ENCODE measurements at regions not wholly inside any gene's neighbourhood (a gene's known extent, or its start where the extent isn't known, plus 50 kb on each side); places are given as distances from the start of the nearest gene placed in this dataset.

- H3K79me2 ChIP-seq (ENCODE audit: insufficient read depth, low read length): no peaks in the 10 kb centered on the region
- no peaks in the 10 kb centered on the region for H3K4me1 ChIP-seq (ENCODE audit: insufficient read depth, low read length)
- H3K9ac ChIP-seq (ENCODE audit: low read depth, low read length): no peak overlapping the region
- ATAC-seq (ENCODE audit: insufficient read depth, low read depth): no peak
- H3K9me3 ChIP-seq (ENCODE audit: insufficient read depth, low read length, severe bottlenecking): no peaks in the 10 kb centered on the region
- no peaks in the 10 kb centered on the region for H3K27me3 ChIP-seq (ENCODE audit: insufficient read depth, low read length, poor library complexity)
- TF ChIP-seq, protein P1, sequence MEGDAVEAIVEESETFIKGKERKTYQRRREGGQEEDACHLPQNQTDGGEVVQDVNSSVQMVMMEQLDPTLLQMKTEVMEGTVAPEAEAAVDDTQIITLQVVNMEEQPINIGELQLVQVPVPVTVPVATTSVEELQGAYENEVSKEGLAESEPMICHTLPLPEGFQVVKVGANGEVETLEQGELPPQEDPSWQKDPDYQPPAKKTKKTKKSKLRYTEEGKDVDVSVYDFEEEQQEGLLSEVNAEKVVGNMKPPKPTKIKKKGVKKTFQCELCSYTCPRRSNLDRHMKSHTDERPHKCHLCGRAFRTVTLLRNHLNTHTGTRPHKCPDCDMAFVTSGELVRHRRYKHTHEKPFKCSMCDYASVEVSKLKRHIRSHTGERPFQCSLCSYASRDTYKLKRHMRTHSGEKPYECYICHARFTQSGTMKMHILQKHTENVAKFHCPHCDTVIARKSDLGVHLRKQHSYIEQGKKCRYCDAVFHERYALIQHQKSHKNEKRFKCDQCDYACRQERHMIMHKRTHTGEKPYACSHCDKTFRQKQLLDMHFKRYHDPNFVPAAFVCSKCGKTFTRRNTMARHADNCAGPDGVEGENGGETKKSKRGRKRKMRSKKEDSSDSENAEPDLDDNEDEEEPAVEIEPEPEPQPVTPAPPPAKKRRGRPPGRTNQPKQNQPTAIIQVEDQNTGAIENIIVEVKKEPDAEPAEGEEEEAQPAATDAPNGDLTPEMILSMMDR (IDR thresholded peaks at IDR 0.05; ENCODE audit: borderline replicate concordance, extremely low read depth, low read length, poor library complexity, severe bottlenecking): no peak
- no peak for TF ChIP-seq EZH2 (IDR thresholded peaks at IDR 0.05; ENCODE audit: borderline replicate concordance, low read depth, low read length, severe bottlenecking)
- H2AFZ ChIP-seq (ENCODE audit: low read depth, low read length): no peak overlapping the region
- no peaks in the 10 kb centered on the region for H4K20me1 ChIP-seq (ENCODE audit: insufficient read depth, low read length)
- H3K36me3 ChIP-seq (ENCODE audit: insufficient read depth, low read length): no peaks in the 10 kb centered on the region
- no peak for DNase-seq
- H3K27ac ChIP-seq (ENCODE audit: low read length): no peak overlapping the region
- H3K4me3 ChIP-seq (ENCODE audit: low read depth in 1 of 2, low read length in 2 of 2): no peak overlapping the region
- H3K4me2 ChIP-seq (ENCODE audit: insufficient read depth, low read length): no peak overlapping the region
Observed at GRCh38 chr14:83991666-83992065, 1538.3 kb upstream of the FLRT2 start.

DNA sequence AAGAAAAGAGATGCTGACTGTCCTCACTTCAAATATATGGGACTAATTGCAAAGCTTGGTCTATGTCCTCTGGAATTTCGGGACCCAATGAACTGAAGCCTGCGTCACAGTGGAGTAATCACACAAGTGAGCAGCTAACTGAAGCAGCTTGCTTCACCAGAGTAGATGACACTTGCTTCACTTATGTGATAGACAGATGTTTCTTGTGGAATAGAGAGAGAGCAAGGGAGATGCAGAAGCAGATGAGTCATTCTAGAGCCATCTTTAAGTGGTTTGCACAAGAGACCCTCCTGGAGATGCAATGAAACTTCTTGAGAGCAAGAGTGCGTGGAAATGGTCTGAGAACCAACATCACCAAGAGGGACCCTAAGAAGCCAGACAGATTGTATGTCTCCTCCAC, 1537.1 kb upstream of the FLRT2 start:
- ATAC-seq (ENCODE audit: insufficient read depth, low read depth) (no peak), DNase-seq (no peak)
- H3K36me3 ChIP-seq (ENCODE audit: insufficient read depth, low read length): no peaks in the 10 kb centered on the region
- TF ChIP-seq, protein P1 (IDR thresholded peaks at IDR 0.05; ENCODE audit: borderline replicate concordance, extremely low read depth, low read length, poor library complexity, severe bottlenecking): no peak
- TF ChIP-seq EZH2 (IDR thresholded peaks at IDR 0.05; ENCODE audit: borderline replicate concordance, low read depth, low read length, severe bottlenecking): no peak
- no peaks in the 10 kb centered on the region for H3K27me3 ChIP-seq (ENCODE audit: insufficient read depth, low read length, poor library complexity)
- H3K27ac ChIP-seq (ENCODE audit: low read length): no peak overlapping the region
- no peak overlapping the region for H3K4me3 ChIP-seq (ENCODE audit: low read depth in 1 of 2, low read length in 2 of 2)
- H3K4me1 ChIP-seq (ENCODE audit: insufficient read depth, low read length): no peaks in the 10 kb centered on the region
- no peaks in the 10 kb centered on the region for H4K20me1 ChIP-seq (ENCODE audit: insufficient read depth, low read length)
- no peaks in the 10 kb centered on the region for H3K79me2 ChIP-seq (ENCODE audit: insufficient read depth, low read length)
- H3K9ac ChIP-seq (ENCODE audit: low read depth, low read length): no peak overlapping the region
- no peak overlapping the region for H3K4me2 ChIP-seq (ENCODE audit: insufficient read depth, low read length)
- no peak overlapping the region for H2AFZ ChIP-seq (ENCODE audit: low read depth, low read length)
- H3K9me3 ChIP-seq (ENCODE audit: insufficient read depth, low read length, severe bottlenecking): no peaks in the 10 kb centered on the region

DNA sequence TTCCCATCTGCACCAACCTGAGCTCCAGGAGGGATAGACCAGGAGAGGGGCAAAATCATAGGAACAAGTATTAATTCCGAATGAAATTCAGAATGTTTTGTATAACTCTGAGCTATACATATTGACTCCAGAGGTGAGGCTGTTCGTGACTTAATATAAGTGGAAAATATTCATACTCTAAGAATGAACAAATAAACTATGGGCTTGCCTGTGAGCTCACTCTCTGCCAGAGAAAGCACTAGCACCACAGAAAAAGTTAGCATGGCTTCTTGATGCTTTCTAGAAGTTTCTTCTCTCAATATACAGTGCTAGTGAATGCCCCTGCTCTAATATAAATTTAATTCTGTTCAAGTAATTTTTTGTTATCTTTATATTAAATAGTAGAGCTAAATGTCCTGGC, 1536.4 kb upstream of the FLRT2 start:
- TF ChIP-seq, protein P1 (IDR thresholded peaks at IDR 0.05; ENCODE audit: borderline replicate concordance, extremely low read depth, low read length, poor library complexity, severe bottlenecking): no peak
- TF ChIP-seq EZH2 (IDR thresholded peaks at IDR 0.05; ENCODE audit: borderline replicate concordance, low read depth, low read length, severe bottlenecking): no peak
- no peak overlapping the region for H3K9ac ChIP-seq (ENCODE audit: low read depth, low read length)

DNA sequence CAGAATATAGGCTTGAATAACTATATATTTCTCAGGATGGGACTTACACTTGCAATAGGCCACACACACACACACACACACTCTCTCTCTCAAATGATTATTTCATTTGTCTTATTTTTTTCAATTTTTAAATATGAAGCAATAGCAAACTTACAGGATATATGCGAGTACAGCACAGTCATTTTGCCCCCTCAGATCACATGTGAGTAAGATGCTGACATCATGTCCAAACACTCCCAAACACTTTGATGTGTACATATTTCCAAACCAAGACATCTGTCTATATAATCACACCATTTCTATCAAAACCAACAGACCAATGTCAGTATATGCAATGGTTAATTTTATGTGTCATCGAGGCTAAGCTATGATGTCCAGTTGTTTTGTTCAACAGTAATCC, 1535.9 kb upstream of the FLRT2 start:
- H3K79me2 ChIP-seq (ENCODE audit: insufficient read depth, low read length): no peaks in the 10 kb centered on the region
- no peaks in the 10 kb centered on the region for H3K9me3 ChIP-seq (ENCODE audit: insufficient read depth, low read length, severe bottlenecking)
- ATAC-seq (ENCODE audit: insufficient read depth, low read depth) (no peak), DNase-seq (no peak)
- no peaks in the 10 kb centered on the region for H4K20me1 ChIP-seq (ENCODE audit: insufficient read depth, low read length)
- no peak overlapping the region for H2AFZ ChIP-seq (ENCODE audit: low read depth, low read length)
- H3K27ac ChIP-seq (ENCODE audit: low read length): no peak overlapping the region
- no peaks in the 10 kb centered on the region for H3K36me3 ChIP-seq (ENCODE audit: insufficient read depth, low read length)
- no peaks in the 10 kb centered on the region for H3K27me3 ChIP-seq (ENCODE audit: insufficient read depth, low read length, poor library complexity)
- no peak for TF ChIP-seq EZH2 (IDR thresholded peaks at IDR 0.05; ENCODE audit: borderline replicate concordance, low read depth, low read length, severe bottlenecking)
- TF ChIP-seq, protein P1 (IDR thresholded peaks at IDR 0.05; ENCODE audit: borderline replicate concordance, extremely low read depth, low read length, poor library complexity, severe bottlenecking): no peak
- H3K9ac ChIP-seq (ENCODE audit: low read depth, low read length): no peak overlapping the region
- H3K4me2 ChIP-seq (ENCODE audit: insufficient read depth, low read length): no peak overlapping the region
- no peaks in the 10 kb centered on the region for H3K4me1 ChIP-seq (ENCODE audit: insufficient read depth, low read length)
- H3K4me3 ChIP-seq (ENCODE audit: low read depth in 1 of 2, low read length in 2 of 2): no peak overlapping the region

More for the DNA sequence above, 1536.4 kb upstream of the FLRT2 start:
- Histone ChIP-seq H3K9me3 (ENCODE audit: insufficient read depth, low read length, severe bottlenecking) (no peaks in the 10 kb centered on the region), H3K4me2 (ENCODE audit: insufficient read depth, low read length) (no peak overlapping the region), H4K20me1 (ENCODE audit: insufficient read depth, low read length) (no peaks in the 10 kb centered on the region), H3K4me3 (ENCODE audit: low read depth in 1 of 2, low read length in 2 of 2) (no peak overlapping the region), H3K27me3 (ENCODE audit: insufficient read depth, low read length, poor library complexity) (no peaks in the 10 kb centered on the region), H3K4me1 (ENCODE audit: insufficient read depth, low read length) (no peaks in the 10 kb centered on the region), H3K79me2 (ENCODE audit: insufficient read depth, low read length) (no peaks in the 10 kb centered on the region), H3K27ac (ENCODE audit: low read length) (no peak overlapping the region), H3K36me3 (ENCODE audit: insufficient read depth, low read length) (no peaks in the 10 kb centered on the region), H2AFZ (ENCODE audit: low read depth, low read length) (no peak overlapping the region)
- ATAC-seq (ENCODE audit: insufficient read depth, low read depth) (no peak), DNase-seq (no peak)

Measured in DND-41 (cell line).